ENCODE measurements at regions not wholly inside any gene's neighbourhood (a gene's known extent, or its start where the extent isn't known, plus 50 kb on each side); places are given as distances from the start of the nearest gene placed in this dataset.

GRCh38 chr2:20552847-20553246 lies 98.1 kb downstream of the HS1BP3 start:
- H3K27me3 Mint-ChIP-seq (ENCODE audit: unreplicated experiment) = peaks cover 10% of the 10 kb centered on the region
- intact Hi-C loops (cut with micrococcal nuclease; ENCODE audit: unreplicated experiment) = no loop called here
- H3K36me3 Mint-ChIP-seq (ENCODE audit: insufficient read depth, unreplicated experiment) = no peaks in the 10 kb centered on the region
- no peaks in the 10 kb centered on the region for H3K4me1 Mint-ChIP-seq (ENCODE audit: low read depth, unreplicated experiment)
- CTCF ChIA-PET = interaction anchor here (1.1 kb wide), 2 partner anchors 9 to 13 kb away, joined by 3 to 4 read pairs; no protein-coding TSS in a partner anchor
- no peak for DNase-seq
- no TSS peak for BruUV-seq (replicated peaks)
- H3K9me3 Mint-ChIP-seq (ENCODE audit: low read depth, unreplicated experiment) = no peaks in the 10 kb centered on the region
- no peak overlapping the region for H3K27ac Mint-ChIP-seq (ENCODE audit: unreplicated experiment)
- no peak overlapping the region for H3K4me3 Mint-ChIP-seq (ENCODE audit: low read depth, unreplicated experiment)
- no peak for TF ChIP-seq CTCF (IDR thresholded peaks at IDR 0.05; ENCODE audit: unreplicated experiment)

DNA sequence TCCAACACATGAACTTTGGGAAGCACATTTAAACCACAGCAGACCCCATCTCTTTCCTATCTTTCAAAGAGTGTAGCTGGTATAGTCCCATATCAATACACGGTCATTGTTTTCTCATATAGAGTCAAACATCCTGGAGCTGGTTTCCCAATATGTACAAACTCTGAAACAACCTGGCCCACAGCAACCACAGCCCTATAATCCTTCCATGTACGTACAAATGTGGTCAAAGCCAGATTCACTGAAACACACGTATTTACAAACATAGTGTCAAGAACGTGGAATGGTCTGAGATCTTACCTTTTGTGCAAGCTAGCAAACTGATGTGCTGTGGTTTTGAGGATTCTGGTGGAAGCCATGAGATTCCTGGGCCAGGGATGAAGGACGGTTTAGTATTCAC lies 97.3 kb downstream of the HS1BP3 start:
- Mint-ChIP-seq H3K4me1 (ENCODE audit: low read depth, unreplicated experiment) (no peaks in the 10 kb centered on the region), H3K36me3 (ENCODE audit: insufficient read depth, unreplicated experiment) (no peaks in the 10 kb centered on the region), H3K4me3 (ENCODE audit: low read depth, unreplicated experiment) (no peak overlapping the region), H3K27me3 (ENCODE audit: unreplicated experiment) (peaks cover 10% of the 10 kb centered on the region), H3K27ac (ENCODE audit: unreplicated experiment) (no peak overlapping the region), H3K9me3 (ENCODE audit: low read depth, unreplicated experiment) (no peaks in the 10 kb centered on the region)
- no TSS peak for BruUV-seq (replicated peaks)
- CTCF ChIA-PET = interaction anchor here (1.1 kb wide), 2 partner anchors 10 to 12 kb away, joined by 3 to 4 read pairs; no protein-coding TSS in a partner anchor
- intact Hi-C loops (cut with micrococcal nuclease; ENCODE audit: unreplicated experiment) = no loop called here
- TF ChIP-seq CTCF (IDR thresholded peaks at IDR 0.05; ENCODE audit: unreplicated experiment) = no peak
- no peak for DNase-seq

DNA sequence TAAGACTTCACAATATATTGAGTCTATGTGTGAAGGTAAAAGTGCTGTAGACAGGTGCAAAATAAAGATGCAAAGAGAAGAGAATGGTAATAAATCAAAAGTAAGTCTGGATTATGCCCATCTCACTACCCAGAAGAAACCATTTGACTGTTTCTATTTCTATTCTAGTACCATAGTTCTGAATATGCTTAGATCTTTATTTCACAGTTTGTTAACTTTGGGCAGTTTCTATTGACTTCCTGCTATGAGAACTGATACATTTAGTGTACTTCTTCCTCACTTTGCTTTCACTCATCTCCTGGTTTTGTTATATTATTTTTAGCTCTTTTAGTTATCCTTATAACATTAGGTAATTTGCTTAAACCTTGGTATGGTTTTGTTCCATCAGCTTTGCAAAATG lies 94.9 kb downstream of the HS1BP3 start:
- Mint-ChIP-seq H3K27ac (ENCODE audit: unreplicated experiment) (no peak overlapping the region), H3K4me1 (ENCODE audit: low read depth, unreplicated experiment) (no peaks in the 10 kb centered on the region), H3K4me3 (ENCODE audit: low read depth, unreplicated experiment) (no peak overlapping the region), H3K36me3 (ENCODE audit: insufficient read depth, unreplicated experiment) (no peaks in the 10 kb centered on the region), H3K27me3 (ENCODE audit: unreplicated experiment) (peaks cover 10% of the 10 kb centered on the region), H3K9me3 (ENCODE audit: low read depth, unreplicated experiment) (no peaks in the 10 kb centered on the region)
- no TSS peak for BruUV-seq (replicated peaks)
- DNase-seq = no peak
- CTCF ChIA-PET = no interaction called here
- intact Hi-C loops (cut with micrococcal nuclease; ENCODE audit: unreplicated experiment) = no loop called here
- TF ChIP-seq CTCF (IDR thresholded peaks at IDR 0.05; ENCODE audit: unreplicated experiment) = no peak

DNA sequence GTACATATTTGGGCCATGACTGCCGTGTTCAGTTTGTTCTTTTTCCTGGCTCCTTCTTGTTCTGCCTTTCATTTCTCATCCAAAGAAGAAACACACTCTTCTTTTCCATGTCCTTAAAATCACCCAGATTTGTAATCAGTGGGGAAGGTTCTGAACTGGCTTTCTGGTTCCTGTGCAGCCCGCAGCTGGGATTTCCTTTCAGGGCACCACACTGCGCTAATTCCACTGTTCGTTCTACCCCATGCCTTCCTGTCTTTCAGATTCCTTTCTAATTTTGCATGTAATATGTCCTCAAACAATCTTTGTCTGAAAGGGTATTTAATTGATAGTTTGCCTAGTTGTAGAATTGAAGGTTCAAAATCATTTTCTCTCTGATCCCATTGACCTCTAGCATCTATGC lies 94.1 kb downstream of the HS1BP3 start:
- TF ChIP-seq CTCF (IDR thresholded peaks at IDR 0.05; ENCODE audit: unreplicated experiment) = no peak
- BruUV-seq (replicated peaks) = no TSS peak
- no peak for DNase-seq
- intact Hi-C loops (cut with micrococcal nuclease; ENCODE audit: unreplicated experiment) = no loop called here
- Mint-ChIP-seq H3K4me1 (ENCODE audit: low read depth, unreplicated experiment) (peaks cover 6% of the 10 kb centered on the region), H3K4me3 (ENCODE audit: low read depth, unreplicated experiment) (no peak overlapping the region), H3K36me3 (ENCODE audit: insufficient read depth, unreplicated experiment) (no peaks in the 10 kb centered on the region), H3K27me3 (ENCODE audit: unreplicated experiment) (peaks cover 10% of the 10 kb centered on the region), H3K27ac (ENCODE audit: unreplicated experiment) (no peak overlapping the region), H3K9me3 (ENCODE audit: low read depth, unreplicated experiment) (no peaks in the 10 kb centered on the region)
- CTCF ChIA-PET = no interaction called here

Measured in Calu3 (cell line).